Neutrophil (primary cell): ENCODE measurements at regions not wholly inside any gene's neighbourhood (a gene's known extent, or its start where the extent isn't known, plus 50 kb on each side); places are given as distances from the start of the nearest gene placed in this dataset.

ENCODE experiments used
- H3K27ac ChIP-seq: fragments of 200-600 bp; sonication (generic); 2 replicates; pipeline ENCODE4 v1.5.1; 2016; ENCODE audit warnings: mild to moderate bottlenecking, moderate library complexity
- H3K27me3 ChIP-seq: fragments of 200-600 bp; sonication (generic); 2 replicates; pipeline ENCODE4 v1.6.0; 2016; ENCODE audit warnings: mild to moderate bottlenecking
- H3K36me3 ChIP-seq: fragments of 200-600 bp; sonication (generic); 2 replicates; pipeline ENCODE4 v1.5.1; 2017
- H3K4me1 ChIP-seq, 2 experiments: fragments of 200-600 bp in 1 of 2; sonication (generic) in 1 of 2; 1 replicate in 1 of 2; 2 replicates in 1 of 2; pipeline versions ENCODE4 v1.5.1 to v1.6.1; 2013 to 2016; ENCODE audit warnings: low read depth in 1 of 2, low read length in 1 of 2, mild to moderate bottlenecking in 1 of 2, moderate library complexity in 1 of 2; ENCODE audit not compliant: control insufficient read depth in 1 of 2, insufficient read depth in 1 of 2
- H3K4me3 ChIP-seq, 2 experiments: fragments of 200-600 bp in 1 of 2; sonication (generic) in 1 of 2; 1 replicate in 1 of 2; 2 replicates in 1 of 2; pipeline ENCODE4 v1.5.1; 2013 to 2016; ENCODE audit warnings: low read depth in 1 of 2, low read length in 1 of 2, mild to moderate bottlenecking in 1 of 2, moderate library complexity in 1 of 2
- H3K9me3 ChIP-seq: fragments of 200-600 bp; sonication (generic); 2 replicates; pipeline ENCODE4 v1.5.1; 2016
- CTCF ChIP-seq: fragments of 200-600 bp; sonication (generic); IDR thresholded peaks from 2 replicates; pipeline ENCODE4 v1.5.1; 2016; ENCODE audit warnings: antibody characterized with exemption

- H3K4me3 ChIP-seq = no peak overlapping the region
- H3K36me3 ChIP-seq = no peaks in the 10 kb centered on the region
- no peaks in the 10 kb centered on the region for H3K27me3 ChIP-seq
- H3K4me1 ChIP-seq = no peaks in the 10 kb centered on the region
- no peaks in the 10 kb centered on the region for H3K9me3 ChIP-seq
- H3K27ac ChIP-seq = no peak overlapping the region
- TF ChIP-seq CTCF = no peak
These were observed 480.3 kb upstream of the ADAMTS16 start for GRCh38 chr5:4659851-4660250.

GRCh38 chr5:4661326-4661725 is 478.8 kb upstream of the ADAMTS16 start:
- Histone ChIP-seq H3K36me3 (no peaks in the 10 kb centered on the region), H3K4me1 (no peaks in the 10 kb centered on the region), H3K27ac (no peak overlapping the region), H3K9me3 (no peaks in the 10 kb centered on the region), H3K27me3 (no peaks in the 10 kb centered on the region), H3K4me3 (no peak overlapping the region)
- no peak for TF ChIP-seq CTCF

- no peak overlapping the region for H3K27ac ChIP-seq
- TF ChIP-seq CTCF = no peak
- H3K4me1 ChIP-seq = no peaks in the 10 kb centered on the region
- no peak overlapping the region for H3K4me3 ChIP-seq
- H3K9me3 ChIP-seq = no peaks in the 10 kb centered on the region
- no peaks in the 10 kb centered on the region for H3K36me3 ChIP-seq
- H3K27me3 ChIP-seq = no peaks in the 10 kb centered on the region
These were observed 478.3 kb upstream of the ADAMTS16 start for GRCh38 chr5:4661836-4662235.

GRCh38 chr5:4662756-4663155 is 477.4 kb upstream of the ADAMTS16 start:
- Histone ChIP-seq H3K4me3 (no peak overlapping the region), H3K27ac (no peak overlapping the region), H3K9me3 (no peaks in the 10 kb centered on the region), H3K36me3 (no peaks in the 10 kb centered on the region), H3K27me3 (no peaks in the 10 kb centered on the region), H3K4me1 (no peaks in the 10 kb centered on the region)
- no peak for TF ChIP-seq CTCF

- TF ChIP-seq CTCF = no peak
- H3K9me3 ChIP-seq = no peaks in the 10 kb centered on the region
- no peak overlapping the region for H3K27ac ChIP-seq
- no peak overlapping the region for H3K4me3 ChIP-seq
- H3K36me3 ChIP-seq = no peaks in the 10 kb centered on the region
- H3K27me3 ChIP-seq = no peaks in the 10 kb centered on the region
- H3K4me1 ChIP-seq = no peaks in the 10 kb centered on the region
These were observed 474.2 kb upstream of the ADAMTS16 start for GRCh38 chr5:4665911-4666310.

- TF ChIP-seq CTCF = no peak
- no peak overlapping the region for H3K27ac ChIP-seq
- H3K9me3 ChIP-seq = no peaks in the 10 kb centered on the region
- H3K36me3 ChIP-seq = no peaks in the 10 kb centered on the region
- no peaks in the 10 kb centered on the region for H3K27me3 ChIP-seq
- no peaks in the 10 kb centered on the region for H3K4me1 ChIP-seq
- no peak overlapping the region for H3K4me3 ChIP-seq
These were observed 466.0 kb upstream of the ADAMTS16 start for GRCh38 chr5:4674166-4674565.
